GM19463 (cell line): ENCODE measurements at regions not wholly inside any gene's neighbourhood (a gene's known extent, or its start where the extent isn't known, plus 50 kb on each side); places are given as distances from the start of the nearest gene placed in this dataset.

Source experiments
- ATAC-seq: cut with Tn5 transposase; IDR thresholded peaks from one replicate; pipeline ENCODE4 v1.9.1; 2021; ENCODE audit warnings: mild to moderate bottlenecking, moderate library complexity; ENCODE audit not compliant: unreplicated experiment

DNA sequence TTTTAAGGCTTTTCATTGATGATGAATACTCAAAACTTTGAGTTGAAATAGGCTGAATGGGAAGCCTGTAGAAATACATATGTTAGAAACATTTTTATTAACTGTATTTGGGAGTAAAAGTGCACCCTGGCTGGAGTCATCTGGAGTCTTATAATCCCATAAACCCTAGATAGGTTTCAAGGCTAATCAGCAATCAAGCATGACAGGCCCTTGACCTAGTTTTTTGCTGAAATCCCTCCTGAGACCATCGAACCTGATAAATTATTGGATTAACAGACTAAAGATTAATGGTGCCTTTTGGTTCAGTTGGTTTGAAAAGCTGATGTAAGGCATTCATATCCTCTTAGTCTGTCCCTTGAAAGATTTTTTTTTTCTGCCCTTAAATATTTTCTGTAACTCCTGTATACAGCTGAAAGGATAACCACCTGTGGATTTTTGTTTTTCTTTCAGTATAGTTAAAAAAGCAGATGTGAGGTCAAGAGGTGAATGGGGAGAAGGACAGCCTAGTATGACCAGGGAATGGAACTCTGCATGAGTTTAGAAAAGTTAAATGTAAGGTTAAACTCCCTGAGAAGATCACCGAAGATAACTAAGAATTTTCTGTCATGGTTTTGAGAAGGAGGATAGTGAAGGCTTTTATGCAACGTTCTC is 69.4 kb upstream of the STXBP5L start:
- ATAC-seq = no peak

DNA sequence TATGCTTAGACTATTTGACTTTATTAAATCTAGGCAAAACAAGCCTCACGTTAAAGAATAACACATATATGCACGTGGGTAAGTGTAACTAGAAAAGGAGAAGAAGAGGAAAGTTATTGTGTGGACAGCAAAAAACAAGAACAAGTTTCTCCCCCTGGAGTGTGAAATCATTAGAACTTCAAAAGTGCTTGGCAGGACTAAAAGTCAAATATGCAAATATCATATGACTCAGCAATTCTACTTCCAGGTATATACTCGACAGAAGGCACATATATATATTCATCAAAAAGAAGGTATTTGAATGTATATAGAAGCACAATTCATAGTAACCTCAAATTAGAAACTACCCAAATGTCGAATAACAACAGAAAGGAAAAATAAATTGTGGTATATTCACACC is 68.9 kb upstream of the STXBP5L start:
- no peak for ATAC-seq

DNA sequence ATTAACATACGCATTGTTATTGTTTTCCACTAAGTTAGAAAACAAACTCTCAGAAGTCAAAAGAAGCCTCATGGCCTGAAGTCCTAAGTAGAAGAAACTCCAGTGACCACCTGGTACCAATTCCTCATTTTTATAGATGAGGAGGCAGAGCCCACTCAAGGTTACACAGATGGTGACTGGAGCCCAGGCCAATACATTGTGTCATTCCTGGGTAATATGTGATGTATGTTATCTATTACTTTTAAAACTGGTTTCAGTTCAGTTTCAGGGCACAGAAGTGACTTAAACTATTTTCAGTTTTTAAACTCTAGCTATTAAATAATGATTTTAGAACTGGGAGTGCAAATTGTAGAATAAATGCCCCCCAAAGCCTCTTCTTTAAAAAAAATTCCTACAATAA is 66.7 kb upstream of the STXBP5L start:
- peak; percentile 72 for ATAC-seq

DNA sequence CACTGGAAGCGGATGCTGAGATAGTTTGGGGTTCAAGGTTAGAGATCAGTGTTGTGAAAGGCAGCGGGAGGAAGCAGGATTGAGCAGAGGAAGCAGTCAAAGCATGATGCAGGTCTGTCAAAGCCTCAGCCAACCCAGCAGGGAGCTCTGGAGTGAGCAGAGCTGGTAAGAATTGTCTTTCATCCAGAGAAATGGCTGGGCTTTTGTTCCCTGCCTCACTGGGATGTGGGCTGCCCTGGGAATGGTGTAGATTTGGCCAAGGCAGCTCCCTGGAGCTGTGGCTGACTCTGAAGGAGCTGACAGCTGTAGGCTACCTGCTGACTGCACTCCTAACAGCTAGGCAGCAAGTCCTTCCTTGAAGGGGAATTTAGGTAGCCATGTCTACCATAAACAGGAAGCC is 61.9 kb upstream of the STXBP5L start:
- no peak for ATAC-seq

DNA sequence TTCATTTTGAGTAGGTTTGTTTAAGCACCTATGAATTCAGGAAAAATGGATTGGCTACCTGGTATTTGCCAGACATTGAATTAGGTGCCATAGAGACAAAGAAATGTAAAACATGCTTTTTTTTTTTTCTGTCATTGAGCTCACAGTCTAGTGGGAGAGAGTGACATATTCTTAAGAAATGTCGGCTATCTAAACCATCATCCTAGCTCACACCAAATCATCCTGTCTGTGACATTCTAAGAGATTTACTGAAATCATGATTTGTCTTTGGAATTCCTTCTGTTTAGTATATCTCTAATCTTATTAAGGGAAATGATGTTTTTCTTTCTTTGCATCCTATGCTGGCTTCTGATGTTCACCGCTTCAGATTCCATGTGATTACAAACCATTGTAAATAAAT is 59.5 kb upstream of the STXBP5L start:
- no peak for ATAC-seq

DNA sequence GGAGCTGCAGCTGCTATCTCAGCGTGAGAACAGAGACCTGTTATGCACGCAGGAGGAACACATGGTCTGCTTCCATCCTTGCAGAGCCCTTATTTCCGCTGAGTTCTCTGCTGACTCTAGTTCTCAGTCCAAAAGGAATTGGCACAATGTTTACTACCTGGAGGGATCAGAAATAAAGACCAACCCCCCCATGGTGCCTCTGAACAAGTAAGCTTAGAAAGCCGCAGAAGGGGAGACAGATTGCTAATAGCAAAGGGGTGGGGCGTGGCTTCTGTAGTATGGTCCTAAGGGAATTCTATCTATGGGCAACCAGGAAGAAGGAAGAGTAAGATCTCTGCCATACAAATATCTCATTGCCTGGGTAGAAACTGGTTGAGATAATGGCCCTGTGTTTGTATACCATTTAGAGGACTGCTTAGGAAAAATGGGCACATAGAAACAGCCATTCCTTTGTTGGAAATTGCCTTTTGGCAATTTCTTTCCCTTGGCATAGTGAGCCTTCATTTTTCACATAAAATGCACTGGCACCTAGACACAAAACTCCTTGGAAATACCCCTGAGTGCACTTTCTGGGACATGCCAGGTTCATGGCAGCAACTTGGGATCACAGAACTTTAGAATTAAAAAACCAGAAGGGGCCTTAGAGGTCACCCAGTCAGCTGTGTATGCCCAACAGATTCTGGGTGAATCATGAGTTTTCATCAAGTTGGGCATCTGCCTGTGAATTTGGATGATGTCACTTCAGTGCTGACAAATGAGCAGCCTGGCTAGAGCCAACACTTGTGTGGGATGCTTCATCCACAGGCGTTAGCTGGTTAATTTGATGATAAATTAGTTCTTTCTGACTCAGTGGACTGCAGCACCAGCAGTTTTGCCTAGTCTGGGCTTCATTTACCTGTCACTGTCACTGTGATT is 57.4 kb upstream of the STXBP5L start:
- ATAC-seq = no peak

DNA sequence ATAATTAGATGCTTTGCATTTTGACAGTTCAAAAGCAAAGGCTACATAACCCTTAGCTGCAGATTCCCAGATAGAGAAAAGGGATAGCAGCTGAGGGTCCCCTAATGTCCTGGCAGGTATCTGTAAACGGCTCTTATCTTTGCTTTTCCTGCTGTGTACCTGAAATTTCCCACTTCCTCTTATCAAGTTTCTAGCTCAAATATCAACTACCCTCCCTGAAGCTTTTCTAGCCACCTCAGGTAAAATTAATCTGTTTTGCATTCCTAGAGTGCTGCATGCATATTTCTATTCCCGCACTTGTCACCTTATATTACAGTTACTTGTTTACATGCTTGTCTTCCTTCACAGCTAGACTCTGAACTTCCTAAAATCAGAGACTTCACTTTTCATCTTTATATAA is 55.6 kb upstream of the STXBP5L start:
- ATAC-seq = no peak

DNA sequence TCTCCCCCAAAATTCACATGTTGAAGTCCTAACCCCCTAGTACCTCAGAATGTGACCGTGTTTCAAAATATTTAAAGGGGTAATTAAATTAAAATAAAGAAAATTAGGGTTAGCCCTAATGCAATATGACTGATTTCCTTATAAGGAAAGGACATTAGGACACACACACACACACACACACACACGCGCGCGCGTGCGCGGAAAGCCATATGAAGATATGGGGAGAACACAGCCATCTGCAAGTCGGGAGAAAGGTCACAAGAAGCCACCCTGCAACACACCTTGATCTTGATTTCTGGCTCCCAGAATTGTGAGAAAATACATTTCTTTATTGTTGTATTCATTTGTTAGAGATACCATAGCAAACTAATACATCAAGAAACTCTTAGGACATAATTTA is 54.6 kb upstream of the STXBP5L start:
- no peak for ATAC-seq

DNA sequence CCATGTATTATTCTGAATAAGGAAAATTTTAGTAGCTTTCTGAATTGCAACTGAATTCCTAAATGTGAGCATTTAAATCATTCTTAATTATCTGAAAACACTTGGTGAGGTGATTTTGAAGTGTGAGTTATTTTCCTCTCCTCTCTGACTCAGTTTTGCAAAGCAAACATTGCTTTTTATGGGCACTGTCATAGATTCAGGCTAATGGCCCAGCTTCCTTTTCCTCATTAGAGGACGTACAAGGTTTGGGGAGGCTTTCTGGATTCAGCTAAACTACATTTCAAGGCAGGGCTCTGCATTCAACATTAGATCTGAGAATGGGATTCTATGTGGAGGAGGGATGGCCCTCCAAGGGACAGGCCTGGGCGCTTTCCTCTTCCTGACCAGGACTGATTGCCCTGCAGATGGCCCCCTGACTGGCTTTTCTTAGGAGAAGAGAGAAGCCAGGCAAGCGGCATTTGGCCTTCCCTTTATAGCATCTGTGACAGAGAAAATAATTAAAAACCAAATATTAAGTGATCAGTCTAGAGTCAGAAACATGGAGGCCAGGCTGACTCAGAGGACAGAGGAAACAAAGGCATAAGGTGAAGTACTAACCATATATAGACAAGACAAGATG is 53.0 kb upstream of the STXBP5L start:
- no peak for ATAC-seq

DNA sequence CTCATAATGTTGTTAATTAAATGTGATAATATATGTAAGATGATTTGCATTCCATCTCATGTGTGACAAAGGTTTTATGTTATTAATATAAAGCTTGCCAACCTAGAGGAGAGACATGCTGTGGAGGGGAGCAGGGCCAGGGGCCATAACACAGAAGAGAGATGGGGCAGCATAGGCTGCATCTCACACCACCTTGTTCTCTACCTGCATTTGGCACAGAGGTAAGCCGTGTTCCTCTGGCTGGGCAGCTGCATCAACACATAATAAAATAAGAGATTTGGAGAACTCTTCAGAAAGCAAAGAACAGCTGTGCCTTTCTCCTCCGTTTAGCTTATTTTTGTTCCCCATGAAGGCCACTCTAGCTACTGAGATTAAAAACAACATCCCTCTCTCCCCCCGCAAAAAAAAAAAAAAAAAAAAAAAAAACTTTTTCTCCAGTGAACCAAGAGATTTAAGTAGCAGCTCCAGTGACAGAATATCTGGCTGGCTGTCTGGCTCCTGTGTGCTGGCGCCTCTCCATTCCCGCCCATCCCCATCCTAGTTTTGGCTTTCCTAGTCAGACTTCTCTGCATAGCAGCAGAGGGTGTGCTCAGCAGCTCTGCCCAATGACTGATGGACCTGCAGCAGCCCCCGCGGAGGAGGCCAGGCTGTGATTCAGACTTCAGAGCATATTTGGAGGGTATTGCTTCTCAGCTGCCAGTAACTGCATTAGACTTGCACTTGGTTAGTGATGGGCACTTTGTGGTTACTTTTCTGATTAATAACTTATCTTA is 52.2 kb upstream of the STXBP5L start:
- no peak for ATAC-seq
